Activated naive CD4-positive, alpha-beta T cell (primary cell): ENCODE measurements at regions not wholly inside any gene's neighbourhood (a gene's known extent, or its start where the extent isn't known, plus 50 kb on each side); places are given as distances from the start of the nearest gene placed in this dataset.
"Not testable (repeated sequence)": the region's sequence is repeated elsewhere in the genome, so short reads cannot be mapped to it uniquely, and the experiment has no call there.

Source experiments
- DNase-seq, 4 experiments: peaks; one replicate each; lab custom pipeline; 2025; lab: John Stamatoyannopoulos, UW

GRCh38 chr14:22251090-22251489 is 337.9 kb downstream of the DAD1 start:
- no peak for DNase-seq

- DNase-seq, result no peak
Measured at GRCh38 chr14:22249770-22250169, 339.3 kb downstream of the DAD1 start.

GRCh38 chr14:22243971-22244581 is 344.9 kb downstream of the DAD1 start:
- DNase-seq, result no peak

- not testable (repeated sequence) for DNase-seq
Measured at GRCh38 chr14:22238320-22238719, 350.7 kb downstream of the DAD1 start.

- no peak for DNase-seq
Measured at GRCh38 chr14:22233377-22233776, 355.6 kb downstream of the DAD1 start.

GRCh38 chr14:22232933-22233332 is 356.1 kb downstream of the DAD1 start:
- DNase-seq, result no peak

GRCh38 chr14:22232486-22232885 is 356.5 kb downstream of the DAD1 start:
- no peak for DNase-seq

- peak in 2 of 4 experiments; percentile 0 to 3 for DNase-seq
Measured at GRCh38 chr14:22231018-22231417, 358.0 kb downstream of the DAD1 start.

- DNase-seq, result no peak
Measured at GRCh38 chr14:22230517-22230916, 358.5 kb downstream of the DAD1 start.

- DNase-seq, result no peak
Measured at GRCh38 chr14:22227084-22227483, 361.9 kb downstream of the DAD1 start.

- no peak for DNase-seq
Measured at GRCh38 chr14:22226381-22226780, 362.6 kb downstream of the DAD1 start.

- DNase-seq, result no peak
Measured at GRCh38 chr14:22225516-22226140, 363.4 kb downstream of the DAD1 start.

- DNase-seq, result no peak
Measured at GRCh38 chr14:22221508-22221907, 367.5 kb downstream of the DAD1 start.

- no peak for DNase-seq
Measured at GRCh38 chr14:22220427-22220826, 368.6 kb downstream of the DAD1 start.

- DNase-seq, result no peak
Measured at GRCh38 chr14:22218728-22219127, 370.3 kb downstream of the DAD1 start.

GRCh38 chr14:22213120-22213519 is 375.9 kb downstream of the DAD1 start:
- DNase-seq, result no peak

GRCh38 chr14:22210906-22211305 is 378.1 kb downstream of the DAD1 start:
- DNase-seq, result no peak

- no peak for DNase-seq
Measured at GRCh38 chr14:22210026-22210425, 379.0 kb downstream of the DAD1 start.

GRCh38 chr14:22203036-22203435 is 386.0 kb downstream of the DAD1 start:
- no peak for DNase-seq

- DNase-seq, result no peak
Measured at GRCh38 chr14:22202313-22202712, 386.7 kb downstream of the DAD1 start.

GRCh38 chr14:22200977-22201605 is 387.9 kb downstream of the DAD1 start:
- no peak for DNase-seq

- not testable (repeated sequence) for DNase-seq
Measured at GRCh38 chr14:22200131-22200530, 388.9 kb downstream of the DAD1 start.

- no peak for DNase-seq
Measured at GRCh38 chr14:22194664-22195063, 394.4 kb downstream of the DAD1 start.
